ENCODE measurements at regions not wholly inside any gene's neighbourhood (a gene's known extent, or its start where the extent isn't known, plus 50 kb on each side); places are given as distances from the start of the nearest gene placed in this dataset.

DNA sequence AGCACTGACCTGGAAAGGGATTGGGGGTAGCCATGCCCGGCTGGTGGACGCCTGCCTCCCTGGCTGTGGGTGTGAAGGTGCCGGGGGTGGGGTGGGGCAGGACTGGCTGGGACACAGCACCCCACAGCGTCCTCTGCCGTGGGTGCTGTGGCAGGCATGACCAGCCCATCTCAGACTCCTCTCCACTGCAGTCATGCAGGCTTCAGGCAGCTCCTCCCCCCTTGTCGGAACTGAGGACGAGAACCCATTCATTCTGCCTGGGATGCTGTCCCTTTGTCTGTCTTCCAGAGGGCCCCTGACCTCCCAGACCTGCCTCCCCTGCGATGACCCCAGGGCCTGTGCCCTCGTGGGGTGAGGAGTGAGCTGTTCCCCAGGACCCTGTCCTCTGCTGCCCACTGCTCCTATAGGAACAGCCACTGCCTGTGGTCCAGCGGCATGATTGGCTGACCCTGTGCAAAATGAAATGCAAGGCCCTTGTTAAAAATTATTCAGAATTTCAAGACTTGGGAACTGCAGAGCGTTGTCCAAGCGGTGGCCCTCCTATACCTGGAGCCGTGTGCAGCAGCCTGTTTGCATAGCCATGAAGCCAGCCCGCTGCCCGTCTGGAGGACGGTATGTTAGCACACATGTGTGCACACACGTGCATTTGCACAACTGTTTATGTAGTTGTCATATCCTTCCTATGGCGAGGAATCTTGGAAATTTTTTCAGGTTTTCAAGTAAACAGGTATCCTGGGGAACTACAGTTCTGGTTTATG is 1122.3 kb downstream of the BRD1 start:
- TF ChIP-seq, protein P1, sequence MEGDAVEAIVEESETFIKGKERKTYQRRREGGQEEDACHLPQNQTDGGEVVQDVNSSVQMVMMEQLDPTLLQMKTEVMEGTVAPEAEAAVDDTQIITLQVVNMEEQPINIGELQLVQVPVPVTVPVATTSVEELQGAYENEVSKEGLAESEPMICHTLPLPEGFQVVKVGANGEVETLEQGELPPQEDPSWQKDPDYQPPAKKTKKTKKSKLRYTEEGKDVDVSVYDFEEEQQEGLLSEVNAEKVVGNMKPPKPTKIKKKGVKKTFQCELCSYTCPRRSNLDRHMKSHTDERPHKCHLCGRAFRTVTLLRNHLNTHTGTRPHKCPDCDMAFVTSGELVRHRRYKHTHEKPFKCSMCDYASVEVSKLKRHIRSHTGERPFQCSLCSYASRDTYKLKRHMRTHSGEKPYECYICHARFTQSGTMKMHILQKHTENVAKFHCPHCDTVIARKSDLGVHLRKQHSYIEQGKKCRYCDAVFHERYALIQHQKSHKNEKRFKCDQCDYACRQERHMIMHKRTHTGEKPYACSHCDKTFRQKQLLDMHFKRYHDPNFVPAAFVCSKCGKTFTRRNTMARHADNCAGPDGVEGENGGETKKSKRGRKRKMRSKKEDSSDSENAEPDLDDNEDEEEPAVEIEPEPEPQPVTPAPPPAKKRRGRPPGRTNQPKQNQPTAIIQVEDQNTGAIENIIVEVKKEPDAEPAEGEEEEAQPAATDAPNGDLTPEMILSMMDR (IDR thresholded peaks at IDR 0.05; ENCODE audit: insufficient read depth, missing control alignments), result no peak
- no peak for FAIRE-seq
- no peak for DNase-seq (ENCODE audit: insufficient read length, low spot score)

DNA sequence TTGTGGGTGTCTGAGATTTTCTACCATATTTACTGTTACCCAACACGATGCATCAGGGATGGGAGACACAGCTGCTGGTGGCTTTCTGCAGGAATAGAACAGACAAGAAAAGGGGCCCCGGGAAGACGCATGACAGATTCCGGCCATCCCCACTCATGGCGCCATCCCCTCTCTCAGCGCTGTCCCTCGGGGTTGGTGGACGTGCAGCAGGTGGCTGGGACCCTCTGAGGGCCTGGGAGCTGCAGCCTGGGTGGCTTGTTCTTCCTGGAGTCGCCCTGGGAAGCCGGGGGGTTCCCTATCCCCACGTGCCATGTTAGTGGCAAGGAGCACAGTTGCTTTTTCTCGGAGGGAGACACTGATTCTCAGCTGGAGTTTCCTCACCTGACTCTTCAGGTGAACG is 1123.3 kb downstream of the BRD1 start:
- DNase-seq (ENCODE audit: insufficient read length, low spot score), result no peak
- FAIRE-seq, result no peak
- TF ChIP-seq, protein P1 (IDR thresholded peaks at IDR 0.05; ENCODE audit: insufficient read depth, missing control alignments), result no peak

DNA sequence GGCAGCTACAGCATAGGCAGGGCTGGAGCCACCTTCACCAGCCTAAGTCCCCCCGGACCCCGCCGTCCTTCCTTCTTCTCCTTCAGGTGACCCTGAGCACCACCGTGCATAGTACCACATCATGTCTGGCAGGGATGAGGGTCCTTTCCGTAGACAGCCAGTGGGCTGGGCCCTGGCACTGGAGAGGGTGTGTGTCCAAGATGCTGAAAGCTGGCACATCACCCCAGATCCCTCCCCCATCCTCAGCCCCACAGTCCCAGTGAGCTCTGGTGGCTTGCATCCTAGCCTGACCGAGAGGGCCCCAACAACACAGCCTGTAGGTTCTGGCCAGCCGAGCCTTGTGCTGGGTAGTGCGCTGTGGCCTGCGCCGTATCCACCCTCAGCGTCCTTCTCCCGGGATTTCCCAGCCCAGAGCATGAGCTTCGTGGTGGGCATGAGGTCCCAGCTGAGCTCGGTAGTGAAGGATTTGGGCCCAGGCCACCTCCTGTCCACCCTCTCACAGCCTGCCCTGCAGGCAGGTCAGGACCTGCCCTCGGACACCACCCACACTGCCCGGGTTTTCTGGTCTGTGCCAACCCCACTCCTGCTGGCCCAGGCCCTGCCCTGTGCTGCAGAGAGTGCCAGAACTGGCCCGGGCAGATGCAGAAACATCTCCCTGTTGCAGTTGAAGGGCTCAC is 1124.3 kb downstream of the BRD1 start:
- no peak for FAIRE-seq
- DNase-seq (ENCODE audit: insufficient read length, low spot score), result no peak
- TF ChIP-seq, protein P1 (IDR thresholded peaks at IDR 0.05; ENCODE audit: insufficient read depth, missing control alignments), result no peak

DNA sequence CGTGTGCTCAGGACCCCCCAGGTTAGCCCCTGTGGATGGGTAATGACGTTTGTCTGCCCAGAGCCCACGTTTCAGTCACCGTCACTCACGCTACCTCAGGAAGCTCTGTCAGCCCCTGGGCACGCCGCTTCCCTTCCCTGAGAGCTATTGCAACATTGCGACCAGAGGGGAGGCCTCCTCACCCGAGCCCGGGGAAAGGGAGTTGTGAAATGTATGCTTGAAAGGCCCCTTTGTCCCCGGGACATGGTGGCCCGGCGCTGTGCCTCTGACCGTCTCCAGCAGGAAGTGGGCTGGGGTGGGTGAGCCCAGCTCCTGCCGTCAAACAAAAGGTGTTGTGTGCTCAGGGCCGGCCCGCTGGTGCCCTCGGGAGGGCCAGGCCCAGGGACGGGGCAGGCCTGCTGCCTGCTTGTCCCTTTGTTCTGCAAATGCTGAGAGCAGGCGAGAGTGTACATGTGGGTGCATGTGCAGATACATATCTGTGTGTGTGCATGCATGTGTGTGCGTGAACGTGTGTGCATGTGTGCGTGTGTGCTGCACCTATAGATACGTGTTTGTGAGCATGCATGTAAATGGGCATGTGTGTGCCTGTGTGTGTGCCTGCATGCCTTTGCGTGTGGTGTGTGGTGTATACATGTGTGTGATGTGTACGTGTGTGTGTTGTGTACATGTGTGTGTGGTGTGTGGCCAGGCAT is 1125.0 kb downstream of the BRD1 start:
- TF ChIP-seq, protein P1 (IDR thresholded peaks at IDR 0.05; ENCODE audit: insufficient read depth, missing control alignments), result no peak
- DNase-seq (ENCODE audit: insufficient read length, low spot score) (no peak), FAIRE-seq (no peak)

DNA sequence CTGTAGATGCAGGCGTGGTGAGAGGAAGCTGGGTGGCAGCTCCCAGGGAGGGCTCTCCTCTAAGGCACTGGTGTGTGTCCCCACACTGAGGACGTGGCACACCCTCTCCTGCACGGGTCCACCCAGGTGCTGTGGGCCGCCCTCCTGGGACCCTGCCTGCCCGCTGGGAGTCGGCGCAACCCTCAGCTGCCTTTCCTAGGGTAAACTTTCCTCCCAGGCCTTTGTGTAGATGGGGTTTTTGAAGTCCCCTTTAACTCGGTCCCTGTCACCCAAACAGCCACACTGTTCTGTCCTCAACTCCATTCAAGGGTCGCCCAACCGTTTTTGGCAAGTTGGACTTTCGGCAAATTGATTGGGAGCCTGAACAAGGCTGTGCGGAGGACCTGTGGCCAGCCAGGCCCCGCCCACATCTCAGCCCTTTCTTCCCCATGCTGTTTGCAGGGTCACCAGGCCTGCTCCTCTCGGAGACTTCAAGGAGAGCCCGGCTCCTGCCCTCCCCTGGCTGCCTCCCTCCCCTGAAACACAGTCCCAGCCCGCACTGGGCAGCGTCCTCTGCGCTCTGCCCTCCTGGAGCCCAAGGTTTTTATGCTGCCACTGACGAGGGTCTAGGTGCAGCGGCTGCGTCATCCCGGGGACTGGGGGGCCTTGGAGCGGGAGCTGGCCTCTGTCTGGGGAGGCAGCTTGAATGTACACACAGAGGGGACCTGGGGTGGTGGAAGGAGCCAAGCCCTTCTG is 1126.2 kb downstream of the BRD1 start:
- FAIRE-seq (no peak), DNase-seq (ENCODE audit: insufficient read length, low spot score) (no peak)
- TF ChIP-seq, protein P1 (IDR thresholded peaks at IDR 0.05; ENCODE audit: insufficient read depth, missing control alignments), result no peak

DNA sequence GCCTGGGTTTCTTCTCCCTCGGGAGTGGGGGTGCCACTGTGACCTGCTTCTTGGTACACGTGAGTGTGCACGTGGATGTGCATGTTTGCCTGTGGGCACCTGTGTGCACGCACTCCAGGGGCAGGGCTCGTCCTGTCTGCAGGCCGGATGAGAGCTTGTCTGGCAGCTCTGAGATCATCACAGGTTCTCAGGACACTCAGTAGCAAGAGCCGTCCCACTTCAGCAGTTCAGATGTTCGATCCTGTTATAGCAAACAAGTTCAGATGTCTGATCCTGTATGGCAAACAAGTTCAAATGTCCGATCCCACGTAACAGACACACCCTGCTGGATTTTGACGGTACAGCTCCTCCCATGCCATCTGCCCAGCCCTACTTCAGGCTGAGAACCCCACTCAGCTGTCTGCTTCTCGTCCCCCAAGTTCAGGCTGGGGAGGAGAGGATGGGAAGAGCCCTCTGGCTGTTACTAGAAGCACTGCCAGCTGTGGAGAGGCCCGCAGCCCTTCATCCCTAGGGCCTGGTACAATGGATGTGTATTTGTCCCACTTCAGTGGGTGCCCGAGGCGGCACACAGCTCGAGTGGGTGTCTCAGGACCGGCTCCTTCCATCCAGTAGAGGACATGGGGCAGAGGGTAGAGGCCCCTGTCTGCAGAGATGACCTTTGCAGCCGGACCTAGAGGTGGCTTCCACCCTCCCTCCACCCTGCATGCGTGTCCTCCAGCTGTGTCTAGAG is 1126.9 kb downstream of the BRD1 start:
- no peak for DNase-seq (ENCODE audit: insufficient read length, low spot score)
- FAIRE-seq, result no peak
- TF ChIP-seq, protein P1 (IDR thresholded peaks at IDR 0.05; ENCODE audit: insufficient read depth, missing control alignments), result no peak

Data from D721Med (cell line).